C4-2B (cell line): ENCODE measurements at regions not wholly inside any gene's neighbourhood (a gene's known extent, or its start where the extent isn't known, plus 50 kb on each side); places are given as distances from the start of the nearest gene placed in this dataset.

Experiments used
- CTCF ChIP-seq: fragments of 450-650 bp; conservative IDR thresholded peaks from 2 replicates; pipeline ENCODE4 v1.5.1; 2017; ENCODE audit warnings: mild to moderate bottlenecking
- ZFX ChIP-seq: fragments of 450-650 bp; IDR thresholded peaks from 2 replicates; pipeline ENCODE4 v1.6.1; 2017

- no peak for TF ChIP-seq CTCF
- no peak for TF ChIP-seq ZFX
These were observed 62.7 kb upstream of the TSPAN11 start for GRCh38 chr12:30863839-30864238.
